HG03060 (cell line): ENCODE measurements at regions not wholly inside any gene's neighbourhood (a gene's known extent, or its start where the extent isn't known, plus 50 kb on each side); places are given as distances from the start of the nearest gene placed in this dataset.
"Not testable (repeated sequence)": the region's sequence is repeated elsewhere in the genome, so short reads cannot be mapped to it uniquely, and the experiment has no call there.

Source experiments
- ATAC-seq: cut with Tn5 transposase; IDR thresholded peaks from one replicate; pipeline ENCODE4 v1.9.1; 2021; ENCODE audit warnings: low read depth, moderate number of reproducible peaks; ENCODE audit not compliant: unreplicated experiment

DNA sequence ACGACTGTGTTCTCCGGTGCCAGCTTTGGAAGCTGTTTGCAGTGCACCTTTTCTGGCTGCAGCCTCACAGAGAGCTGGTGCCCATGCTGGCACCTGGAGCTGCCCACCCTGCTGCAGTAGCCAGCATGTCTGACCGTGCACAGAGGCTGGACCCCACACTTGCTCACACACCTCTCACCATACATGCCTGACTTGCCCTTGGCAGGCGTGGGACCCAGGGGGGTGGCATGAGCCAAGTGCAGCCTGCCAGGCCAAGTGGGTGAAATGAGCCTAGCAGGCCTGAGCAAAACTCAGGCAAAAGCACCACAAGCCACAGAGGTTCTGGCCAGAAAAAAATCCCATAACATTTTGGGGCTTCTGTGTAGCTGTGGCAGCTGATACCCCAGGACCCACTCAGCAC is 258.8 kb downstream of the XPNPEP1 start:
- ATAC-seq, result no peak

DNA sequence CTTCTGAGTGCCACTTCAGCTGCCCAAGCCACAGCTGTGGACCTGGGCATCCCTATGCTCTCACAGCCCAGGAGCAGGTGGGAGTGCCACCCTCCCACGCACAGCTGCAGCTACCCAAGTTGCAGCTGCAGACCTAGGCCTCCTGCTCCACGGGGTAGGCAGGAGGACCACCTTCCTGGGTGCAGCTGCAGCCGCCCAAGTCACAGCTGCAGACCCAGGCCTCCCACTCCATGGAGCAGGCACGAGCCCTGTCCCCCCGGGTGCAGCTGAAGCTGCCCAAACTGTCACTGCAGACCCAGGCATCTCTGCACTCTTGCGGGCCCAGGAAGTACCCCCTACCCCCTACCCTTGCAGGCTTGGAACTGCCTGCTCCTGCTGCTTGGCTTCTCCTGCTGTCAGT is 260.2 kb downstream of the XPNPEP1 start:
- no peak for ATAC-seq

GRCh38 chr10:109652612-109653011 is 270.7 kb downstream of the XPNPEP1 start:
- ATAC-seq, result not testable (repeated sequence)

- ATAC-seq, result no peak
Observed at GRCh38 chr10:109650228-109650627, 273.1 kb downstream of the XPNPEP1 start.

GRCh38 chr10:109647627-109648026 is 275.7 kb downstream of the XPNPEP1 start:
- ATAC-seq, result no peak

GRCh38 chr10:109633846-109634245 is 289.5 kb downstream of the XPNPEP1 start:
- ATAC-seq, result no peak

DNA sequence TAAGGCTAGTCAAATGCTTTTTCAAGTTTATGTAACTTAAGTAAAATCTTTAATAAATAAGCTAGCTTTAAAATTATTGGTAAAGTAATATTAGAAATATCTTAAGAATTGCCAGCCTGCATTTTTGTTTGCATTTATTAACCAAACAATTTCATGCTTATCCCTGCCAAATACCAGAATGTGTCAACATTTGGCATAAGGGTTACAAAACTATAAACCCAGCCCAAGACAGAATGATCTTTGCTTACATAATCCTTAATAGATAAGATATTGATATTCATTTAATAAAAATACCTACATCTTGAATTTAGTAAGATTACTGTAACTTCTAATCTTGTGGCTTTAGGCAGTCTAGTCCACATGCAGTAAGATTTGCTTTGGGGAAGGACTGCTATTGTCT is 290.3 kb downstream of the XPNPEP1 start:
- ATAC-seq, result not testable (repeated sequence)

DNA sequence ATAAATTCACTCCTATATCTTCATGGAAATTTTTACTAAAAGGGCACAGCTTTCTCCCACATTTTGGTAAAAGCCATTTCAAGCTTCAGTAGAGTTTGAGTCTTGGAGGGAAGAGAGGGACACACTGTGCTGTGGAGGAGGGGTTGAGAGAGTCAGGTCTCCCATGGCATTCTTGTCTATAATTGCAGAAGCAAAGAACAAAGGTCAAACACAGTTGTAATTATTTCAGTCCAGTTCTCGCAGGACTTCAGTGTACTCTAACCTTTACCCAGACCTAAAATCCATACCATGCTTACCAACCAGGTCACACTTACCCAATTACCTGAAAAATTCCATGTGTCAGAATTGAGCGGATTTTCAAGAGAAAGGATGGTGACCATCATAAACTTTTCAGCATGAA is 298.4 kb downstream of the XPNPEP1 start:
- no peak for ATAC-seq

DNA sequence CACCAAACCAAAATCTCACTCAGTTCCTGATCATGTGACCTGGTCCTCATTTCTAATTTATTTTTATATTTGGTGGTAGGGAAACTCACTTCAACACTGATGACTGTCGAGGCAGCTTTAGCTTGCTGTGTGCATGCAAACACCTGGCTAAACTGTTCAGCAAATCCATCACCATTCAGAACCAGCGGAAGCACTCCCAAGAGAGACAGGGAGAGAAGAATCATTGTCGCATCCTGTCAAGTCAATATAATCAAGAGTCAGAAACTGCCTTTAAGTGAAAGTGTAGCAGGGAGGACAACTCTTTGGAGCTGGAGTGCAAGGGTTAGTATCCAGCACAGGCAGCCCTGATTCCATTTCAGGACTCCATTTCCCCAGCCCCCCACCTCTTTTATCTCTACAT is 300.7 kb downstream of the XPNPEP1 start:
- ATAC-seq, result no peak

DNA sequence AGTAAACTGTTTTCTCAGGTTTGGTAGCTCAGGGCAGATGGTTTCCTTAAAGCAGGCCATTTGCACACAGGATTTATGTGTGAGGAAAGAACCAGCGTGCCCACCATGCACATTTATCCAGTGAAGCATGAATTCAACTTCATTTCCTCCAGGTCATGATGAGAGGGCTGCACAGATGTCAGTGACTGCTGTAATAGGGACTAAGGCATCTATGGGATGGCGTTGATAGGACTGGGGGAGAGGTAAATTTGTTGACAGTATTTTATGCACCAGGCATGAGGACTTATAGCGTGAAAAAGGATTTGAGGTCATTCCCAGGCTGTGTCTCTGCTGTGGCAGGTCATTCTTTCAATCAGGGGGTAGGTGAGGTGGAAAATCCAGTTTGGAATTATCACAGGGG is 302.9 kb downstream of the XPNPEP1 start:
- no peak for ATAC-seq

DNA sequence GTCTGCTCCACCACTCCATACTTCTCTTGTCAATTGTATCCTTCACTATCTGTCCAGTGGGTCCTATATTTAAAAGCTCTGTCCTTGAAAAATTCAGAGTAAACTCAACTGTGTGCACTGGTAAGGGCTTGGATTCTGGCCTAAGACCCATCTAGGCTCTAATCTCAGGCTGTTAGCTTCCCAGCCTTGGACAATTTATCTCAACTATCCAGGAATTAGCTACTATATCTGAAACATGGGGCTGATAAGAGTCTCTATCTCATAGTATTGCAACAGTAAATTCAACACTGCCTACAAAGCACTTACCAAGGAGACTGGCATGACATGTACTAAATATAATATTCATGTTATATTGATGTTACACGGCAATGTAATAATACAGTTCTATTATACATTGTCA is 303.4 kb downstream of the XPNPEP1 start:
- ATAC-seq, result no peak

- no peak for ATAC-seq
Observed at GRCh38 chr10:109618748-109619147, 304.6 kb downstream of the XPNPEP1 start.

DNA sequence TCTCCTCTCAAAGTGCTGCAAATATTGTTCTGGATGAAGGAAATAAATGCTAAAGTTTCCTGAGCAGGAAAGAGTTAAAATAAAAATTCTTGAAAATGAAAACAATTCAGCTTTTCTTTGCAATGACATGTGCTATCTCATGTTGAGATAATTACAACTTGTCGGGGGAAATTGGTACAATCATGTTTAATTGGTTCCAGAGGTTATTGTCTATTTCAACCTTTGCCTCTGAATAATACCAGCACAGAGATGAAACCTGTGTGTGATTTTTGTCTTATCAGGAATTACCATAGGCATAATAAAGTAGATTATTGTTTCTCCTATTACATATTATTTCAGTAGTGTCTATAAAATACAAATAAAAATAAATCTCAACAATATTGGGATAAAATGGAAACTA is 305.0 kb downstream of the XPNPEP1 start:
- no peak for ATAC-seq

DNA sequence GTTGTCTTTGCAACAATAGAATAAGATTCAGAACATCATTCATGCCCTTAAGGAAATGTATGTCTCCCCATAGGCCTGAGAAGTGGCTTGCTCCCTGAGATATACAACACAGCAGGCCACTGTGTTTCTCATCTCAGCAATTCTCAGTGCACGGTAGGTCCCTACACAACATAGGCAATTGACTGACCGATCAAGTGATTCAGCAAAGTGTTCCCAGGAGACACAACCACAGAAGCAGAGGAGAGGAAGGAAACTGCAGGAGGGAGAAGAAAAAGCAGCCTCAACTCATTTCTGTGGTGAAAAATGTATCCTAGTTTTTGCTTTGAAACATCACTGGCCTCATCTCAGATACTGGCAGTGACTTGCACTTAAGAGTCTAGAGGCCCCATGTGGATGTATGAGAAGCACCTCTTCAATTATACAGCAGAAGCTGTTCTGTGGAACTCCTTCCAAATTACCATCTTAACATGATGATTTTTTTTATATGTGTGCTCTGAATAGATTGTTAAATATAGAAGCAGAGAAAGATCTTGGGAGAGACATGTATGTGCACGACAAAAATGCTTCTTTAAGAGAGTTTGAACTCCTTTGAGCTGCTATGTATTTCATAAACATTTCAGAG is 306.8 kb downstream of the XPNPEP1 start:
- no peak for ATAC-seq

- not testable (repeated sequence) for ATAC-seq
Observed at GRCh38 chr10:109595356-109595755, 328.0 kb downstream of the XPNPEP1 start.

DNA sequence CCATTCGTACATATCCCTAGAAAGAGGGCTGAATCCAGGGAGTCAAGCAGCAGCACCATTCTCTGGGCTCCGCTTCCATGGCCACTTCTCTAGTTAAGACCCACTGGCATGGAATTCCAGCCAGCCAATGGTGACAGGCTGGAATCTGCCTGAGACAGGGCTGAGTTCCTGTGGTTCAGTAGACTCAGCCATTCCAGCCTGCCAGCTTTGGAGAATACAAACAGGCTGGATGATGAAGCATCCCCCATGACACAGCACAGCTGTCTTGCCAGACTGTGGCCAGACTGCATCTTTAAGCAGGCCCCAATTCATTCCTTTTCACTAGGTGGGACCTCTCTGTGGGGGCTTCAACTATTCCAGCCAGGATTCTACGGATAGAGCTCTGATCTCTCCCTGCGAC is 329.6 kb downstream of the XPNPEP1 start:
- no peak for ATAC-seq

DNA sequence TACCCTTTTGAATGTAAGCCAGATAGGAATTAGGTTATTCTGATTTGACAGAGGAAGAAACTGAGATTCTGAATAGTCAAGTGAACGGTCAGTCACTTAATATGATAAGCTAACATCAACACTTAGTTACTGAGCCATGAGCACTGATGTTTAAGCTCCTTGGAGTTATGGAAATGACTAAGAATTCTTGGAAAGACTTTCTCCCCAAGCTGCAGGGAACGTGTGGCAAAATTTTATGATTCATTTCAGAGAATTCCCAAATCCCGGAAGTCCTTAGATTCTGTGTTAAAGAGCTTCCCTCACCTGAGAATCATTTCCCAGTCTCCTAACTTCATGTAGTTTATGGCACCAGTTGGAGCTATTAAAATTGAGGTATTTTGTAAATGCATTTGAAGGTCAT is 330.9 kb downstream of the XPNPEP1 start:
- ATAC-seq, result no peak

GRCh38 chr10:109591601-109592000 is 331.7 kb downstream of the XPNPEP1 start:
- ATAC-seq, result no peak

DNA sequence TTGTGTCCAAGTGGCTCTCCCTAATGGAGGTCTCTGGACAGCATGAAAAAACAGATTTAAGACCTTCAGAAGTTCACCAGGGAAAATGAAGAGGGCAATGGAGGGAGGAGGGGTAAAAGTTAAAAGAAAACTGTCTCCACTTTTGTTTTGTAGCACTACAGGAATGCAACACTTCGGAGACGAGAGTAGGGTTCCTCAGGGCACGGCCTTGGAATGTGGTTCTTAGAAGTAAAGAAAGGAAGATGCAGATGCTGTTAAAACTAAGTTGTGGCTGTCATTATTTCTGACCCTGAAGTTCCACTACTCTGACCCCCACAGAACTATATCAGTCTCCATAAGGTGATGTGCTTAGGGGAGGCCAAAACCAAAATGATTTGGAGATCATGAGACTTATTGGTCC is 335.1 kb downstream of the XPNPEP1 start:
- no peak for ATAC-seq

GRCh38 chr10:109587366-109587765 is 335.9 kb downstream of the XPNPEP1 start:
- no peak for ATAC-seq

DNA sequence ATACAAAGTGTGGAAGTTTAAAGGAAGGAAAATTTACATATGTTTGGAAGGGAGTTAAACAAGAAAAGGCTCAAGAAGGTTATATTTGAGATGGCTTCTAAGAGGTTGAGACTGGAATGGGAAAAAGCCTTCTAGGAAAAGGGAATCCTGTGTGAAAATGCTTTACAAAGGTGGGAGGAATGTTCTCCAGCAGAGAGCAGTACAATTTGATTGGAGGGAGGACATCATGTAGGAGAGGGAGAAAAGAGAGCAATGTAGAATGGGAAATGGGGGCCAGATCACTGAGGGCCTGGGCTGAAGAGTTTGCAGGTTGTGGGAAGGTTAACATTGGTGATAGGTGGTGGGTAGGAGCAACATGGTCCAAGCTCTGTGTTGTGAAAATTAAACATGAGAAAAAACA is 366.9 kb downstream of the XPNPEP1 start:
- no peak for ATAC-seq

- ATAC-seq, result not testable (repeated sequence)
Observed at GRCh38 chr10:109542050-109542603, 381.2 kb downstream of the XPNPEP1 start.

- no peak for ATAC-seq
Observed at GRCh38 chr10:109534193-109534592, 389.1 kb downstream of the XPNPEP1 start.
